ENCODE measurements at regions not wholly inside any gene's neighbourhood (a gene's known extent, or its start where the extent isn't known, plus 50 kb on each side); places are given as distances from the start of the nearest gene placed in this dataset.

DNA sequence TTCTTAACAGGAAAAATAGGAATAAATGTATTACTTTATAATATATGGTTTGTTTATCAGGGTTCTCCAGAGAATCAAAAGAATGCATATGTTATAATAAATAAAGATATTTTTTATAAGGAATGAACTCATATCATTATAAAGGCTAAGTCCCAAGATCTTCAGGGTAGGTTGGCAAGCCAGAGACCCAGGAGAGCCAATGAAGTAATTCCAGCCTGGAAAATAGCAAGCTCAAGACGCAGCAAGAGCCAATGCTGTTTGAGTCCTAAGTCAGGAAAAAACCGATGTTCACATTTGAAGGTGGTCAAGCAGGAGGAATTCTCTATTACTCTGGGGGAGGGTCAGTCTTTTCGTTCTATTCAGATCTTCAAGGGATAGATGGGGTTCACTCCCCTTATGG lies 490.0 kb downstream of the PCDH20 start:
- TF ChIP-seq, protein P1, sequence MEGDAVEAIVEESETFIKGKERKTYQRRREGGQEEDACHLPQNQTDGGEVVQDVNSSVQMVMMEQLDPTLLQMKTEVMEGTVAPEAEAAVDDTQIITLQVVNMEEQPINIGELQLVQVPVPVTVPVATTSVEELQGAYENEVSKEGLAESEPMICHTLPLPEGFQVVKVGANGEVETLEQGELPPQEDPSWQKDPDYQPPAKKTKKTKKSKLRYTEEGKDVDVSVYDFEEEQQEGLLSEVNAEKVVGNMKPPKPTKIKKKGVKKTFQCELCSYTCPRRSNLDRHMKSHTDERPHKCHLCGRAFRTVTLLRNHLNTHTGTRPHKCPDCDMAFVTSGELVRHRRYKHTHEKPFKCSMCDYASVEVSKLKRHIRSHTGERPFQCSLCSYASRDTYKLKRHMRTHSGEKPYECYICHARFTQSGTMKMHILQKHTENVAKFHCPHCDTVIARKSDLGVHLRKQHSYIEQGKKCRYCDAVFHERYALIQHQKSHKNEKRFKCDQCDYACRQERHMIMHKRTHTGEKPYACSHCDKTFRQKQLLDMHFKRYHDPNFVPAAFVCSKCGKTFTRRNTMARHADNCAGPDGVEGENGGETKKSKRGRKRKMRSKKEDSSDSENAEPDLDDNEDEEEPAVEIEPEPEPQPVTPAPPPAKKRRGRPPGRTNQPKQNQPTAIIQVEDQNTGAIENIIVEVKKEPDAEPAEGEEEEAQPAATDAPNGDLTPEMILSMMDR (IDR thresholded peaks at IDR 0.05) = no peak
- no peak for TF ChIP-seq POLR2A (IDR thresholded peaks at IDR 0.05)
